ENCODE measurements at regions not wholly inside any gene's neighbourhood (a gene's known extent, or its start where the extent isn't known, plus 50 kb on each side); places are given as distances from the start of the nearest gene placed in this dataset.

DNA sequence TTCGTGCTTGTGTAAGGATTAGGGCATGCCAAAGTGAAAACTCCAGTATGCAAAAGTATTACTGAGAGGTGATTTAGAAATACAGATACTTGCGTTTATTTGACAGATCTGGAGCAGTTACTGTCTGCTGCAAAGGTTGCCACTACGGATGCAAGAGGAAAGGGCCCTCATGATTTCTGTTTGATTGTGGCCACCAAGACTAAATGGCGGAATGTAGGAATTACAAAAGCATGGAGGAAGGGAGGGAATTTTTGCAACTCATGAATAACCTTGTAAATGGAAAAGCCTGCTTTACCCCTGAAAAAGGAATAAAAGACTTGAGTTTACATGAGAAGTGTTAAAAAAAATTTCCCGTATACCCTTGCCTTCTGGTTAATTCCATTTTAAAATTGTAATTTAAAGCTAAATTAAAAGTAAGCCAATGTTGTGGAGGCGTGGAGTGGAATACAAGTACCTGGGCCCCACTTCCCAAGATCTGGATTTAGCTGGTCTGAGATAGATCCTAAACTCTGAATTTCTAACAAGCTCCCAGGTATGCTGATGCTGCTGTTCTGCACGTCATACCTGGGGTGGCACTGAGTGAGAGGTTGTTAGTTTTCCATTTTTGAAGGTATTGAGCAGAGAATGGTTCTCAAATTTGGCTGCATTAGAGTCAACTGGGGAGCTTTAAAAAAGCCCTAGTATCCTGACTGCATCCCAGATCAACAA, 56.6 kb upstream of the NKX2-2 start:
- no peak for DNase-seq
- Histone ChIP-seq H3K4me3 (no peak overlapping the region), H3K4me1 (no peaks in the 10 kb centered on the region), H3K27ac (no peak overlapping the region), H3K9me3 (no peaks in the 10 kb centered on the region), H3K36me3 (no peaks in the 10 kb centered on the region), H3K27me3 (peaks cover 0 to 23% of the 10 kb centered on the region in 2 donors)
- TF ChIP-seq, protein P1, sequence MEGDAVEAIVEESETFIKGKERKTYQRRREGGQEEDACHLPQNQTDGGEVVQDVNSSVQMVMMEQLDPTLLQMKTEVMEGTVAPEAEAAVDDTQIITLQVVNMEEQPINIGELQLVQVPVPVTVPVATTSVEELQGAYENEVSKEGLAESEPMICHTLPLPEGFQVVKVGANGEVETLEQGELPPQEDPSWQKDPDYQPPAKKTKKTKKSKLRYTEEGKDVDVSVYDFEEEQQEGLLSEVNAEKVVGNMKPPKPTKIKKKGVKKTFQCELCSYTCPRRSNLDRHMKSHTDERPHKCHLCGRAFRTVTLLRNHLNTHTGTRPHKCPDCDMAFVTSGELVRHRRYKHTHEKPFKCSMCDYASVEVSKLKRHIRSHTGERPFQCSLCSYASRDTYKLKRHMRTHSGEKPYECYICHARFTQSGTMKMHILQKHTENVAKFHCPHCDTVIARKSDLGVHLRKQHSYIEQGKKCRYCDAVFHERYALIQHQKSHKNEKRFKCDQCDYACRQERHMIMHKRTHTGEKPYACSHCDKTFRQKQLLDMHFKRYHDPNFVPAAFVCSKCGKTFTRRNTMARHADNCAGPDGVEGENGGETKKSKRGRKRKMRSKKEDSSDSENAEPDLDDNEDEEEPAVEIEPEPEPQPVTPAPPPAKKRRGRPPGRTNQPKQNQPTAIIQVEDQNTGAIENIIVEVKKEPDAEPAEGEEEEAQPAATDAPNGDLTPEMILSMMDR (IDR thresholded peaks at IDR 0.05), result no peak
- intact Hi-C loops (cut with DNase I; ENCODE audit: low total_unique reads), result no loop called here

GRCh38 chr20:21569586-21569985, 55.7 kb upstream of the NKX2-2 start:
- no peak for DNase-seq
- Histone ChIP-seq H3K4me3 (no peak overlapping the region), H3K4me1 (no peaks in the 10 kb centered on the region), H3K27ac (no peak overlapping the region), H3K36me3 (no peaks in the 10 kb centered on the region), H3K9me3 (no peaks in the 10 kb centered on the region), H3K27me3 (peaks cover 0 to 23% of the 10 kb centered on the region in 2 donors)
- intact Hi-C loops (cut with DNase I; ENCODE audit: low total_unique reads), result no loop called here
- TF ChIP-seq, protein P1 (IDR thresholded peaks at IDR 0.05), result no peak

- H3K36me3 ChIP-seq, result no peaks in the 10 kb centered on the region
- H3K9me3 ChIP-seq, result no peaks in the 10 kb centered on the region
- intact Hi-C loops (cut with DNase I; ENCODE audit: low total_unique reads), result no loop called here
- no peak overlapping the region for H3K27ac ChIP-seq
- no peak overlapping the region for H3K4me3 ChIP-seq
- TF ChIP-seq, protein P1 (IDR thresholded peaks at IDR 0.05), result no peak
- no peak for DNase-seq
- peaks cover 0 to 7% of the 10 kb centered on the region in 2 donors for H3K27me3 ChIP-seq
- no peaks in the 10 kb centered on the region for H3K4me1 ChIP-seq
These were observed 50.4 kb upstream of the NKX2-2 start for GRCh38 chr20:21564127-21564773.

Data from tibial artery (tissue), 4 donors.